ENCODE measurements at regions not wholly inside any gene's neighbourhood (a gene's known extent, or its start where the extent isn't known, plus 50 kb on each side); places are given as distances from the start of the nearest gene placed in this dataset.

GRCh38 chr5:6080930-6081726 lies 297.2 kb downstream of the MED10 start:
- intact Hi-C loops (cut with micrococcal nuclease) = loop anchor here (1.0 kb wide), 1 partner anchor 17 kb away; no protein-coding TSS in a partner anchor

More at GRCh38 chr5:6080930-6081726, 297.2 kb downstream of the MED10 start:
- no peak overlapping the region for H3K27ac ChIP-seq (ENCODE audit: insufficient read depth, low read depth, low read length)
- POLR2A ChIA-PET = no interaction called here
- no peaks in the 10 kb centered on the region for H3K4me1 ChIP-seq (ENCODE audit: control insufficient read depth, extremely low read depth, insufficient read depth, low read length)
- H2AFZ ChIP-seq (ENCODE audit: low read depth, low read length) = no peak overlapping the region
- no peak for TF ChIP-seq GATA2 (IDR thresholded peaks at IDR 0.05; ENCODE audit: insufficient read depth, insufficient read length, low read depth, low read length)
- no peak for TF ChIP-seq MAX (IDR thresholded peaks at IDR 0.05; ENCODE audit: insufficient read depth, insufficient read length)
- no peak for TF ChIP-seq FOS (IDR thresholded peaks at IDR 0.05; ENCODE audit: borderline replicate concordance, insufficient read depth, low read length)
- TF ChIP-seq POLR2A (IDR thresholded peaks at IDR 0.05; ENCODE audit: low read depth, low read length) = no peak
- TF ChIP-seq CTCF (IDR thresholded peaks at IDR 0.05; ENCODE audit: extremely low read depth in 1 of 2, insufficient read depth in 1 of 2, low read depth in 1 of 2, low read length in 2 of 2) = no peak
- no peak overlapping the region for H3K9ac ChIP-seq (replicated peaks; ENCODE audit: extremely low read depth, insufficient read depth, low read length)
- no peaks in the 10 kb centered on the region for H3K27me3 ChIP-seq (ENCODE audit: control insufficient read depth in 2 of 2, insufficient read depth in 2 of 2, low read length in 2 of 2)
- BruUV-seq (replicated peaks) = no TSS peak
- no peaks in the 10 kb centered on the region for H3K9me1 ChIP-seq (replicated peaks; ENCODE audit: control insufficient read depth, extremely low read depth, insufficient read depth, low read length)
- H3K4me3 ChIP-seq (replicated peaks in 1 of 3; ENCODE audit: insufficient read depth in 1 of 3, low read depth in 1 of 3, low read length in 3 of 3) = no peak overlapping the region
- H4K20me1 ChIP-seq (replicated peaks; ENCODE audit: control insufficient read depth, extremely low read depth, insufficient read depth, low read length) = no peaks in the 10 kb centered on the region
- no peak for FAIRE-seq
- dilution Hi-C loops (cut with MboI; ENCODE audit: extremely low pct_ligation_motif_present, low sequenced_read_pairs) = no loop called here
- peaks cover 2% of the 10 kb centered on the region for H3K9me3 ChIP-seq (replicated peaks; ENCODE audit: control insufficient read depth, insufficient read depth, low read length)
- H3K4me2 ChIP-seq (ENCODE audit: insufficient read depth, low read length) = no peak overlapping the region
- no peaks in the 10 kb centered on the region for H3K36me3 ChIP-seq (ENCODE audit: control insufficient read depth in 2 of 2, extremely low read depth in 1 of 2, insufficient read depth in 2 of 2, low read length in 2 of 2)
- H3K79me2 ChIP-seq (ENCODE audit: control insufficient read depth, insufficient read depth, low read length) = no peaks in the 10 kb centered on the region
- CTCF ChIA-PET = no interaction called here
- DNase-seq (ENCODE audit: low read depth, low spot score) = no peak
